Lung (tissue), 11 donors: ENCODE measurements at regions not wholly inside any gene's neighbourhood (a gene's known extent, or its start where the extent isn't known, plus 50 kb on each side); places are given as distances from the start of the nearest gene placed in this dataset.

Experiments
- ATAC-seq: fragments of 200-7000 bp; cut with Tn5 transposase; one replicate; pipeline ENCODE4 v1.9.1; 2020; ENCODE audit warnings: moderate number of reproducible peaks; ENCODE audit not compliant: insufficient read depth, low FRiP score
- DNase-seq, 3 donors: peaks; one replicate each; pipeline ENCODE4 v3.0.0-alpha.2; 2013 to 2017
- H3K27ac ChIP-seq, 2 donors: one replicate each; pipeline ENCODE4 v1.5.1; 2013; ENCODE audit warnings: mild to moderate bottlenecking in 2 of 2, moderate library complexity in 2 of 2, control low read depth in 1 of 2, inconsistent platforms in 1 of 2, low read depth in 1 of 2, low read length in 1 of 2
- H3K27me3 ChIP-seq, 3 donors: one replicate each; pipeline ENCODE4 v1.5.1; 2013; ENCODE audit warnings: low read length in 2 of 3; ENCODE audit not compliant: control insufficient read depth in 3 of 3, insufficient read depth in 3 of 3
- H3K36me3 ChIP-seq, 4 donors: one replicate each; pipeline ENCODE4 v1.5.1; 2013; ENCODE audit warnings: low read length in 4 of 4, mild to moderate bottlenecking in 1 of 4, moderate library complexity in 1 of 4; ENCODE audit not compliant: control insufficient read depth in 4 of 4, insufficient read depth in 4 of 4
- H3K4me1 ChIP-seq, 5 donors: one replicate each; pipeline ENCODE4 v1.5.1; 2013; ENCODE audit warnings: low read length in 5 of 5, mild to moderate bottlenecking in 2 of 5, moderate library complexity in 1 of 5; ENCODE audit not compliant: control insufficient read depth in 5 of 5, insufficient read depth in 5 of 5
- H3K4me3 ChIP-seq: one replicate; pipeline ENCODE4 v1.5.1; 2013; ENCODE audit warnings: mild to moderate bottlenecking, control low read depth, moderate library complexity
- H3K9ac ChIP-seq, 2 donors: one replicate each; pipeline ENCODE4 v1.5.1; 2013; ENCODE audit warnings: low read length in 2 of 2, control low read depth in 1 of 2; ENCODE audit not compliant: insufficient read depth in 1 of 2
- H3K9me3 ChIP-seq, 4 donors: one replicate each; pipeline ENCODE4 v1.5.1; 2013; ENCODE audit warnings: low read length in 3 of 4, mild to moderate bottlenecking in 1 of 4, moderate library complexity in 1 of 4; ENCODE audit not compliant: control insufficient read depth in 4 of 4, insufficient read depth in 3 of 4
- WGBS, 2 donors: extraction: QIAGEN DNeasy Blood & Tissue Kit; methylation state at CpG; one replicate each; pipeline ENCODE4 v1.1.7; 2013; 5-methylcytosine and 5-hydroxymethylcytosine counted together
- TF ChIP-seq, protein P1 (sequence below): IDR thresholded peaks from 2 replicates; pipeline ENCODE4 v1.5.1; 2012; ENCODE audit warnings: mild to moderate bottlenecking; ENCODE audit errors: control extremely low read depth, extremely low read depth
- donor health status: control.
- donor health status: control.
- donor health status: Bipolar disorder and iron deficiency.
- donor health status: healthy.
- donor health status: DM: yes; HTN: yes; CAD: no.

DNA sequence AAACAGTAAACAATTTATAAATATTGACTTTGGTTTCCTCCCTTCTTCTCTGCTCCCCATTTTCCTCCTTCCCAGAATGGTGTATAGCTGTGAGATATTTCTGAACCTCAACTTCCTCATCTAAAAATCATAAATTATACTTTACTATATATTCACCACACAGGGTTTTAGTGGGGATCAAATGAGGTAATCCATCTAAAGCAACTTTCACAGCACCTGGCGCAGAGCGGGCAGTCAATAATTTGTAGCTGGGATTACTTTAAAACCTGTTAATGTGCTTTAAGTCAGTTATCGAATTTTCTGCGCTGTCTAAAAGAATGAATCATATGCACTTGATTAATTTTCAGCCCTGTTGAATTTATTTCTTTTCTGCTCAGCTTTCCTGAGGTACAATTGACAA, 172.7 kb downstream of the PTEN start:
- ATAC-seq (no peak), DNase-seq (no peak)
- Histone ChIP-seq H3K9ac (no peak overlapping the region), H3K4me1 (peaks cover 0 to 8% (median 0%) of the 10 kb centered on the region in 5 donors), H3K27me3 (no peaks in the 10 kb centered on the region), H3K27ac (no peak overlapping the region), H3K9me3 (no peaks in the 10 kb centered on the region), H3K4me3 (no peak overlapping the region), H3K36me3 (no peaks in the 10 kb centered on the region)
- TF ChIP-seq, protein P1, sequence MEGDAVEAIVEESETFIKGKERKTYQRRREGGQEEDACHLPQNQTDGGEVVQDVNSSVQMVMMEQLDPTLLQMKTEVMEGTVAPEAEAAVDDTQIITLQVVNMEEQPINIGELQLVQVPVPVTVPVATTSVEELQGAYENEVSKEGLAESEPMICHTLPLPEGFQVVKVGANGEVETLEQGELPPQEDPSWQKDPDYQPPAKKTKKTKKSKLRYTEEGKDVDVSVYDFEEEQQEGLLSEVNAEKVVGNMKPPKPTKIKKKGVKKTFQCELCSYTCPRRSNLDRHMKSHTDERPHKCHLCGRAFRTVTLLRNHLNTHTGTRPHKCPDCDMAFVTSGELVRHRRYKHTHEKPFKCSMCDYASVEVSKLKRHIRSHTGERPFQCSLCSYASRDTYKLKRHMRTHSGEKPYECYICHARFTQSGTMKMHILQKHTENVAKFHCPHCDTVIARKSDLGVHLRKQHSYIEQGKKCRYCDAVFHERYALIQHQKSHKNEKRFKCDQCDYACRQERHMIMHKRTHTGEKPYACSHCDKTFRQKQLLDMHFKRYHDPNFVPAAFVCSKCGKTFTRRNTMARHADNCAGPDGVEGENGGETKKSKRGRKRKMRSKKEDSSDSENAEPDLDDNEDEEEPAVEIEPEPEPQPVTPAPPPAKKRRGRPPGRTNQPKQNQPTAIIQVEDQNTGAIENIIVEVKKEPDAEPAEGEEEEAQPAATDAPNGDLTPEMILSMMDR: no peak
- 65 to 78% methylated on average over 4 of the region's 4 CpGs for WGBS, 2 donors

DNA sequence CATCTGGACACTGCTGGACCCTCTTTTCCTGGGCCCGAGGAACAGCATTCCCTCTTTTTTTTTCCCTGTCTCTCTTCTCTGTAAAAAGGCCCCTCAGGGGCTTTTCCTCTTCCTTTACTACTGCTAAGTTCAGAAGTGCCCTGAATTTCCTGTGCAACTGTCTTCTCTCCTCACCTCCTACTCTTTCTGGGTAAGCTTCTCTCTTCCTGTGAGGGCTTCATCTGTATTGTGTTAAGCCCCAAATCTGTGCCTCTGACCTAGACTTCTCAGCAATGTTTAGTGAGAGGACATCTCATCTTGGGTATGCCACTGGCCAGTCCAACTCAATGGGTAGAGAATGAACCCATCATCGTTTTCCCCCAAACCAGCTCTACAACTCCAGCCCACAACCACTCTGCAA, 174.2 kb downstream of the PTEN start:
- TF ChIP-seq, protein P1: no peak
- DNase-seq (no peak), ATAC-seq (no peak)
- Histone ChIP-seq H3K4me1 (peaks cover 4 to 22% (median 12%) of the 10 kb centered on the region in 5 donors), H3K27me3 (no peaks in the 10 kb centered on the region), H3K4me3 (no peak overlapping the region), H3K9me3 (no peaks in the 10 kb centered on the region), H3K36me3 (no peaks in the 10 kb centered on the region), H3K27ac (no peak overlapping the region), H3K9ac (no peak overlapping the region)
- 61 to 67% methylated on average over 2 of the region's 2 CpGs for WGBS, 2 donors

DNA sequence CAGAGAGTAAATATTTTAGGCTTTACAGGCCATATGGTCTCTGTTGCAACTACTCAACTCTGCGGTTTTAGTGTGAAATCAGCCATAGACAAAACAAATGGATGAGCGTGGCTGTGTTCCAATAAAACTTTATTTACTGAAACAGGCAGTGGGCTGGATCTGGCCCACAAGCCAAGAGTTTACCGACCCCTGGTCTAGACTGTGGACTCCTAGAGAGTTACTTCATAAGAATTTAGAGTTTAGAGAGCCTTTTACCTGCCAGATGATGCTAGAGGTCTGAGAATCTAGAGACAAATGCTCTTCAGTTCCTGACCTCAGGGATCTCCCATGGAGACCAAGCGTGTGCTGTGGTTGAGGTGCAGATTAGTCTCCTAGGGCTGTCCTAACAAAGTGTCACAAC, 174.8 kb downstream of the PTEN start:
- no peak overlapping the region for H3K4me3 ChIP-seq
- no peaks in the 10 kb centered on the region for H3K36me3 ChIP-seq
- H3K9ac ChIP-seq: no peak overlapping the region
- H3K27me3 ChIP-seq: no peaks in the 10 kb centered on the region
- ATAC-seq (no peak), DNase-seq (peak; percentile 17 to 82 (median 76))
- TF ChIP-seq, protein P1: no peak
- H3K27ac ChIP-seq: no peak overlapping the region
- WGBS, 2 donors: 77 to 80% methylated on average over 4 of the region's 4 CpGs
- H3K9me3 ChIP-seq: no peaks in the 10 kb centered on the region
- peaks cover 4 to 29% (median 17%) of the 10 kb centered on the region in 5 donors for H3K4me1 ChIP-seq

DNA sequence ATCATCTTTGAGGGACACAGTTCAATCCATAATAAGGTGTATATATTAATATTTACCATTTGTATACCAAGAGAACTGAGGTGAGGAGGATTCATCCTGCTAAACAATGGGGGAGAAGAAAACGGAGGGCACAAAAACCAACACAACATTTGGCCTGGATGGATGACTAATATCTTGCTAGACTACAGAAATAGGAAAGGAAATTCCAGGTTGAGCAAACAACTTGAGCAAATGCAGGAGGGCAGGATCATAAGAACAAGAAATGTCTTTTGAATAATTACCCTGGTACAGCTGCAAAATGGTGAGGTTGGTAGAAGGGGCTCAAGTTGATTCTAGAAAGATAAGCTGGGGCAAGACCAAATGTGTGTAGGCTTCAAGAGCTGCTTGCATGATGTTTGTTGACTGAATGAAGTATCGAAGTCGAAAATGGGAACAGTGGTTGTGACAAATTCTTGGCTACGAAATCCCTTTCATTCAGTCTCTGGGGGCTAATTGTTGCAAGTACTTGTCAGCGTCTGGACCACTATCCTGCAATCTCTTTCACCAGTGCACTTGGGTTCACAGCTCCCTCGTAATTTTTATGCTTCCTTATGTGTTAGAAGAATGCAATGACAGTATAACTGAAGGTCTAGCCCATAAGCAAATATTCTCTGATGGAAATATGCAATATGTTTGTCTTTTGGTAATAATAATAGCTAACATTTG, 176.2 kb downstream of the PTEN start:
- Histone ChIP-seq H3K27me3 (no peaks in the 10 kb centered on the region), H3K9ac (no peak overlapping the region), H3K27ac (no peak overlapping the region), H3K4me3 (no peak overlapping the region), H3K36me3 (no peaks in the 10 kb centered on the region), H3K4me1 (peaks cover 4 to 31% (median 18%) of the 10 kb centered on the region in 5 donors), H3K9me3 (no peaks in the 10 kb centered on the region)
- ATAC-seq (no peak), DNase-seq (no peak)
- TF ChIP-seq, protein P1: no peak
- 73 to 77% methylated on average over 6 of the region's 6 CpGs for WGBS, 2 donors
